ENCODE measurements at regions not wholly inside any gene's neighbourhood (a gene's known extent, or its start where the extent isn't known, plus 50 kb on each side); places are given as distances from the start of the nearest gene placed in this dataset.
"Not testable (repeated sequence)": the region's sequence is repeated elsewhere in the genome, so short reads cannot be mapped to it uniquely, and the experiment has no call there.

DNA sequence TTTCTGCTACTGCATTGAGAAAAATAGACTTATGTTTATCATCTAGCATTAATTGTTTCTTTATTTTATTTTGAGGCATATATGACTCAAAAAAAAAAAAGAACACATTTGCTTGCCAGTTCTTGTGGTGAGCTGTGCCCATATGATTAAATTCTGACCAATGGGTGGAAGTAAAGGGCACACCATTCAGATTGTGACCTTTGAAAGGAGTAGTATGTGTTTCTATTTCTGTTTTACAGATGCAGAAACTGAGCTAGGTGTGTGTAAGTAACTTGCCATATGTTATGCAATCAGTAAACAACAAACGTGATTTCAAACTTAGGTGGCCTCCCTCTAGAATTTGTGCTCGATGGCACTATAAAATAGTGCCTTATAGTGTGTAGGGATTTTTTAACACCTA is 368.1 kb upstream of the EDIL3 start:
- ATAC-seq (no peak), DNase-seq (ENCODE audit: low spot score) (no peak), FAIRE-seq (no peak)
- in situ Hi-C loops (cut with HindIII; ENCODE audit: extremely low pct_ligation_motif_present, low pct_unique_long_range_greater_than_20kb) = no loop called here
- 2% methylated on average over 2 of the region's 2 CpGs for WGBS (ENCODE audit: low lambda C conversion rate)
- Histone ChIP-seq H3K9me3 (ENCODE audit: low read length) (no peaks in the 10 kb centered on the region), H3K36me3 (replicated peaks in 1 of 2; ENCODE audit: control insufficient read depth in 1 of 2, insufficient read depth in 2 of 2, low read length in 2 of 2) (no peaks in the 10 kb centered on the region), H3K4me1 (ENCODE audit: insufficient read depth, low read length) (no peaks in the 10 kb centered on the region), H3K4me3 (replicated peaks in 1 of 3; ENCODE audit: insufficient read depth in 1 of 3, low read depth in 2 of 3, low read length in 3 of 3) (no peak overlapping the region), H3K4me2 (ENCODE audit: low read depth, low read length) (no peak overlapping the region), H4K20me1 (ENCODE audit: insufficient read depth, low read length) (no peaks in the 10 kb centered on the region), H2AFZ (ENCODE audit: low read length) (no peak overlapping the region), H3K27me3 (ENCODE audit: control insufficient read depth in 1 of 2, insufficient read depth in 2 of 2, low read length in 2 of 2) (no peaks in the 10 kb centered on the region; a peak in 1 of 5 replicates), H3K27ac (ENCODE audit: extremely low read length, insufficient read depth, low read length) (no peak overlapping the region), H3K79me2 (ENCODE audit: insufficient read depth, low read length) (no peaks in the 10 kb centered on the region), H3K9ac (ENCODE audit: insufficient read depth, low read depth, low read length) (no peak overlapping the region)
- POLR2A ChIA-PET = no interaction called here
- CTCF ChIA-PET (ENCODE audit: low intra/inter-chr PET ratio, low total read pairs) = no interaction called here
- no peak for TF ChIP-seq ONECUT2 (CRISPR knock-in tag; IDR thresholded peaks at IDR 0.05)
- 0 out of 2 replicates have a peak, but pooled peaks have one; percentile 7 for TF ChIP-seq CEBPB (IDR thresholded peaks at IDR 0.05; ENCODE audit: borderline replicate concordance, low read depth, low read length)
- intact Hi-C loops (cut with micrococcal nuclease; ENCODE audit: unreplicated experiment) = no loop called here
- no TSS peak for BruUV-seq (replicated peaks)

DNA sequence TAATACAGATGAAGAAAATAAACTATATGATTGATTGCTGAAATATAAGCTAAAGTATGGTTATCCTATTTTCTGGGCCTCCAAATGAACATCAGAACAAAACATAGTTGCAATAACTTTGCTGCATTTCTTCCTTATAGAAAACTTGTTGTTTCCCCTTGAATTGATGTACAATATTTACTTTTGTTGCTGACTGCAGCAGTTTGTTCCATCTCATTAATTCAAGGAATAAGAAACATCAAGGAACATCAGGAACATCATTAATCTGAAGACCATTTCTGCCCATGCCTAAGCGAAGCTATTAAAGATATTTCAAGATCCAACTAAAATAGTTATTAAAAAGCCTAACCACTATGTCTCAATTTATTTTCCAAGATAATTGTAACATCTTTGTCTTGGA is 363.6 kb upstream of the EDIL3 start:
- intact Hi-C loops (cut with micrococcal nuclease; ENCODE audit: unreplicated experiment) (no loop called here), in situ Hi-C loops (cut with HindIII; ENCODE audit: extremely low pct_ligation_motif_present, low pct_unique_long_range_greater_than_20kb) (no loop called here)
- TF ChIP-seq MAFK (conservative IDR thresholded peaks at IDR 0.05 in 1 of 2, IDR thresholded peaks at IDR 0.05 in 1 of 2; ENCODE audit: low read length in 2 of 2) (peak in 1 of 2 experiments; percentile 51; a peak in 2 of 4 replicates), BORCS8-MEF2B (CRISPR knock-in tag; IDR thresholded peaks at IDR 0.05) (no peak)
- Histone ChIP-seq H4K20me1 (ENCODE audit: insufficient read depth, low read length) (no peaks in the 10 kb centered on the region), H3K27me3 (ENCODE audit: control insufficient read depth in 1 of 2, insufficient read depth in 2 of 2, low read length in 2 of 2) (no peaks in the 10 kb centered on the region), H3K4me2 (ENCODE audit: low read depth, low read length) (no peak overlapping the region), H3K36me3 (replicated peaks in 1 of 2; ENCODE audit: control insufficient read depth in 1 of 2, insufficient read depth in 2 of 2, low read length in 2 of 2) (no peaks in the 10 kb centered on the region), H3K4me1 (ENCODE audit: insufficient read depth, low read length) (no peaks in the 10 kb centered on the region), H3K27ac (ENCODE audit: extremely low read length, insufficient read depth, low read length) (no peak overlapping the region), H3K4me3 (replicated peaks in 1 of 3; ENCODE audit: insufficient read depth in 1 of 3, low read depth in 2 of 3, low read length in 3 of 3) (no peak overlapping the region), H3K9ac (ENCODE audit: insufficient read depth, low read depth, low read length) (no peak overlapping the region), H3K79me2 (ENCODE audit: insufficient read depth, low read length) (no peaks in the 10 kb centered on the region), H2AFZ (ENCODE audit: low read length) (no peak overlapping the region), H3K9me3 (ENCODE audit: low read length) (no peaks in the 10 kb centered on the region)
- no peak for FAIRE-seq
- 26% methylated on average over 1 of the region's 1 CpG for WGBS (ENCODE audit: low lambda C conversion rate)
- DNase-seq (ENCODE audit: low spot score) = no peak
- ChIA-PET POLR2A (no interaction called here), CTCF (ENCODE audit: low intra/inter-chr PET ratio, low total read pairs) (no interaction called here)
- no peak for ATAC-seq
- BruUV-seq (replicated peaks) = no TSS peak

DNA sequence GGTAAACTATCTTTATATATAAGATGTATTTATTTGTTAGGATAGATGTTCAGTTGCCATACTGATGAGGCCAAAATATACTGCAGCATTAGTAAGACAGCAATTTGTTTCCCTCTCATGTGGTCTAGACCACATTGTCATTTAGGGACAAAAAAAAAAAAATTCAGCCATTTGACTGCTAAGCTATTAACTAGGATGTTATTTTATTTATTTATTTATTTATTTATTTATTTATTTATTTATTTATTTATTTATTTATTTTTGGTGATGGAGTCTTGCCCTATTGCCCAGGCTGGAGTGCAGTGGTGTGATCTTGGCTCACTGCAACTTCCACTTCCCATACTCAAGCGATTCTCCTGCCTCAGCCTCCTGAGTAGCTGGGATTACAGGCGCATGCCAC is 361.6 kb upstream of the EDIL3 start:
- DNase-seq (ENCODE audit: low spot score); intact Hi-C loops (cut with micrococcal nuclease; ENCODE audit: unreplicated experiment); CTCF ChIA-PET (ENCODE audit: low intra/inter-chr PET ratio, low total read pairs); H3K27ac ChIP-seq (ENCODE audit: extremely low read length, insufficient read depth, low read length); ATAC-seq; FAIRE-seq; POLR2A ChIA-PET; H3K4me3 ChIP-seq (replicated peaks in 1 of 3; ENCODE audit: insufficient read depth in 1 of 3, low read depth in 2 of 3, low read length in 3 of 3); H4K20me1 ChIP-seq (ENCODE audit: insufficient read depth, low read length); in situ Hi-C loops (cut with HindIII; ENCODE audit: extremely low pct_ligation_motif_present, low pct_unique_long_range_greater_than_20kb); H3K27me3 ChIP-seq (ENCODE audit: control insufficient read depth in 1 of 2, insufficient read depth in 2 of 2, low read length in 2 of 2); H3K9ac ChIP-seq (ENCODE audit: insufficient read depth, low read depth, low read length); H3K9me3 ChIP-seq (ENCODE audit: low read length); H2AFZ ChIP-seq (ENCODE audit: low read length); BruUV-seq (replicated peaks); H3K36me3 ChIP-seq (replicated peaks in 1 of 2; ENCODE audit: control insufficient read depth in 1 of 2, insufficient read depth in 2 of 2, low read length in 2 of 2); H3K79me2 ChIP-seq (ENCODE audit: insufficient read depth, low read length); H3K4me2 ChIP-seq (ENCODE audit: low read depth, low read length); H3K4me1 ChIP-seq (ENCODE audit: insufficient read depth, low read length): not testable (repeated sequence)
- 36% methylated on average over 2 of the region's 2 CpGs for WGBS (ENCODE audit: low lambda C conversion rate)

Measured in HepG2 (cell line).